GM23248 (cell line): ENCODE measurements at regions not wholly inside any gene's neighbourhood (a gene's known extent, or its start where the extent isn't known, plus 50 kb on each side); places are given as distances from the start of the nearest gene placed in this dataset.

ENCODE experiments used
- EZH2 ChIP-seq: fragments of 200-600 bp; sonication (generic); IDR thresholded peaks from 2 replicates; pipeline ENCODE4 v1.6.1; 2018; ENCODE audit warnings: antibody characterized with exemption, mild to moderate bottlenecking; ENCODE audit not compliant: insufficient read depth, poor library complexity, severe bottlenecking
- EZH2phosphoT487 ChIP-seq: fragments of 200-600 bp; sonication (generic); IDR thresholded peaks from 2 replicates; pipeline ENCODE4 v1.6.1; 2018; ENCODE audit warnings: antibody characterized with exemption, moderate library complexity, mild to moderate bottlenecking, low read depth; ENCODE audit not compliant: insufficient read depth

GRCh38 chr5:4313138-4313537, 717.5 kb downstream of the IRX1 start:
- TF ChIP-seq EZH2, result no peak
- no peak for TF ChIP-seq EZH2phosphoT487
